Endothelial cell of umbilical vein (primary cell): ENCODE measurements at regions not wholly inside any gene's neighbourhood (a gene's known extent, or its start where the extent isn't known, plus 50 kb on each side); places are given as distances from the start of the nearest gene placed in this dataset.

Experiments
- BruUV-seq: library from RNA; stranded (reverse); fragments of 400-500 nt; replicated peaks from 2 replicates; lab custom pipeline; 2021; lab: Mats Ljungman, UMichigan
- CTCF ChIA-PET: fragments of 300-600, 350-600 bp; sonication (Branson Sonifier 250); formaldehyde crosslinking; loops from one replicate; lab custom pipeline; 2021; ENCODE audit warnings: antibody characterized with exemption, inconsistent platforms; lab: Charles Lee
- POLR2A ChIA-PET: fragments of 300-600, 350-600 bp; sonication (Branson Sonifier 250); formaldehyde crosslinking; loops from one replicate; lab custom pipeline; 2021; ENCODE audit warnings: antibody characterized with exemption, inconsistent platforms; lab: Charles Lee
- DNase-seq: peaks from one replicate; pipeline ENCODE4 v3.0.0-alpha.2; 2011; ENCODE audit warnings: low read depth, low spot score
- FAIRE-seq: peaks from 2 replicates; lab custom pipeline; 2011; peaks lifted over from hg19 to GRCh38; lab: Jason Lieb, UNC
- H2AFZ ChIP-seq: 2 replicates; pipeline ENCODE4 v1.6.0; 2012; ENCODE audit warnings: low read depth, low read length, control low read depth, inconsistent platforms
- H3K27ac ChIP-seq: 2 replicates; pipeline ENCODE4 v1.5.1; 2011; ENCODE audit warnings: low read depth, mild to moderate bottlenecking, control low read depth, low read length, moderate library complexity; ENCODE audit not compliant: insufficient read depth
- H3K27me3 ChIP-seq, 2 experiments: 2 replicates each; pipeline versions ENCODE4 v1.6.0 to v1.6.1; 2011; ENCODE audit warnings: low read length in 2 of 2, mixed read lengths in 1 of 2; ENCODE audit not compliant: control insufficient read depth in 2 of 2, insufficient read depth in 2 of 2
- H3K36me3 ChIP-seq, 2 experiments: 2 replicates in 1 of 2; 3 replicates in 1 of 2; pipeline ENCODE4 v1.5.1; 2011; ENCODE audit warnings: low read length in 2 of 2, mild to moderate bottlenecking in 1 of 2, moderate library complexity in 1 of 2; ENCODE audit not compliant: control insufficient read depth in 2 of 2, insufficient read depth in 2 of 2; ENCODE audit errors: extremely low read depth in 1 of 2
- H3K4me1 ChIP-seq: 3 replicates; pipeline ENCODE4 v1.5.1; 2011; ENCODE audit warnings: mild to moderate bottlenecking, low read length; ENCODE audit not compliant: control insufficient read depth, insufficient read depth; ENCODE audit errors: extremely low read depth
- H3K4me2 ChIP-seq: 2 replicates; pipeline ENCODE4 v1.6.1; 2011; ENCODE audit warnings: low read length, control low read depth, mixed read lengths; ENCODE audit not compliant: insufficient read depth
- H3K4me3 ChIP-seq, 3 experiments: fragments of 200-600 bp in 1 of 3; sonication (generic), shearing (Covaris generic) in 1 of 3; replicated peaks in 1 of 3; 2 replicates each; pipeline ENCODE4 v1.5.1; 2011 to 2016; ENCODE audit warnings: control low read depth in 3 of 3, low read length in 3 of 3, mild to moderate bottlenecking in 2 of 3, inconsistent platforms in 1 of 3, low read depth in 1 of 3, moderate library complexity in 1 of 3; ENCODE audit not compliant: insufficient read depth in 1 of 3
- H3K79me2 ChIP-seq: 2 replicates; pipeline ENCODE4 v1.6.0; 2012; ENCODE audit warnings: low read length, inconsistent platforms; ENCODE audit not compliant: control insufficient read depth, insufficient read depth
- H3K9ac ChIP-seq: replicated peaks from 2 replicates; pipeline ENCODE3; 2011; ENCODE audit warnings: low read length, control low read depth; ENCODE audit not compliant: insufficient read depth; ENCODE audit errors: extremely low read depth
- H3K9me1 ChIP-seq: replicated peaks from 3 replicates; pipeline ENCODE4 v1.6.0; 2011; ENCODE audit warnings: mild to moderate bottlenecking, low read length; ENCODE audit not compliant: control insufficient read depth, insufficient read depth; ENCODE audit errors: extremely low read depth
- H3K9me3 ChIP-seq: replicated peaks from 2 replicates; pipeline ENCODE4 v1.5.1; 2012; ENCODE audit warnings: low read length, inconsistent platforms; ENCODE audit not compliant: control insufficient read depth, insufficient read depth
- H4K20me1 ChIP-seq: replicated peaks from 2 replicates; pipeline ENCODE3; 2011; ENCODE audit warnings: mild to moderate bottlenecking, low read length; ENCODE audit not compliant: control insufficient read depth, insufficient read depth; ENCODE audit errors: extremely low read depth
- CTCF ChIP-seq, 2 donors: IDR thresholded peaks; 1 replicate in 1 of 2; 2 replicates in 1 of 2; pipeline ENCODE4 v1.5.1; 2011; ENCODE audit warnings: low read length in 2 of 2, mild to moderate bottlenecking in 2 of 2, moderate library complexity in 2 of 2, control low read depth in 1 of 2, inconsistent platforms in 1 of 2, low read depth in 1 of 2; ENCODE audit not compliant: insufficient read depth in 1 of 2; ENCODE audit errors: extremely low read depth in 1 of 2
- EZH2 ChIP-seq: IDR thresholded peaks from 2 replicates; pipeline ENCODE4 v1.6.1; 2012; ENCODE audit warnings: borderline replicate concordance, low read depth, mild to moderate bottlenecking, moderate library complexity, low read length, inconsistent platforms; ENCODE audit not compliant: severe bottlenecking
- FOS ChIP-seq: IDR thresholded peaks from 2 replicates; pipeline ENCODE4 v1.6.1; 2011; ENCODE audit warnings: mild to moderate bottlenecking, low read length, moderate library complexity, borderline replicate concordance; ENCODE audit not compliant: insufficient read depth
- GATA2 ChIP-seq: IDR thresholded peaks from 2 replicates; pipeline ENCODE4 v1.7.0; 2011; ENCODE audit warnings: low read depth, mild to moderate bottlenecking, moderate library complexity, mixed read lengths, low read length; ENCODE audit not compliant: insufficient read length, insufficient read depth
- JUN ChIP-seq: IDR thresholded peaks from 2 replicates; pipeline ENCODE4 v1.6.1; 2011; ENCODE audit warnings: borderline replicate concordance, low read depth; ENCODE audit not compliant: insufficient read length, insufficient read depth
- MYC ChIP-seq: IDR thresholded peaks from one replicate; pipeline ENCODE4 v1.6.1; 2011; ENCODE audit warnings: mild to moderate bottlenecking, low read depth, low read length
- POLR2A ChIP-seq: IDR thresholded peaks from 2 replicates; pipeline ENCODE4 v1.6.1; 2012; ENCODE audit warnings: low read depth, mild to moderate bottlenecking, control low read depth, low read length
- POLR2AphosphoS5 ChIP-seq: IDR thresholded peaks from 2 replicates; pipeline ENCODE4 v1.6.1; 2012; ENCODE audit warnings: low read depth, mild to moderate bottlenecking, control low read depth, low read length, moderate library complexity; ENCODE audit not compliant: insufficient read depth
- dilution Hi-C: fragments of 300-500 bp; cut with MboI; formaldehyde crosslinking; loops from one replicate; pipeline ENCODE4 v1.15.0; 2019; ENCODE audit warnings: low sequenced_read_pairs; ENCODE audit not compliant: extremely low pct_ligation_motif_present
- intact Hi-C: fragments of 100-400 bp; cut with micrococcal nuclease; formaldehyde crosslinking; loops from one replicate; pipeline ENCODE4 v1.10.0; 2022
- TF ChIP-seq, protein P1 (sequence below): IDR thresholded peaks from 2 replicates; pipeline ENCODE4 v1.6.1; 2011; ENCODE audit not compliant: insufficient read depth, insufficient read length

DNA sequence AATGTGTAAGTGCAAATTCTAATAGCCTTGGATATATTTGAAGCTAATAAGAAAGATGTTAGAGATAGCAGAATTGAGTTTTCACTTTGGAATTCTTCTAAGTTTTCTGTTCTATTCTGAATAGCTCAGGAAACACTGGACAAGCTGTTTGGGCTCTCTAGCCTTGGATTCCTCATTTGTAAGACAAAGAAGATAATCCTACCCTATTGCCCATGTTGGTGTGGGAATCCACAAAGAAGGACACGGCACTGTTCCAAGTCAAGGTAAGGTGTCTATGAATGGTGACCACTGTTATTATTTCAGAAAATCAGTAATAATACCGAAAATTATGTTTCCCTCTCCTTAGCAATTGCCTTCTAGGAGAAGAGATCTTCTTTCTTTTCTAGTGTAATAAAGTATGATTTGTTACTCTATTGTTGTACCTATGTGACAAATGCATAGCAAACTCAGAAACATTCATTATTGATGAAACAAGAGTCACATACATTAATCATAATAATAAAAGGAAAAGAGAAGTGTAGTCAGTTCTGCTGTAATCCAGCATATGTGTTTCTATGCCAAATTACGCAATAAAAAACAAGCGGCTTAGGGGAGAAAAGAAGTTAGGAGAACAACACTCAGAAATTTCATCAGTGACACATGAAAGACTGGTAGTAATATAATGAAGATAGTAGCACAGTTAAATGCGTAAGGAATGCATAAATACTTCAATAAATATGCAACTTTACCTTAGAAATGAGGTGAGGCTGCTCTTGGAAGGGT lies 1012.3 kb upstream of the PHF14 start:
- H4K20me1 ChIP-seq: no peaks in the 10 kb centered on the region
- TF ChIP-seq POLR2A (no peak), POLR2AphosphoS5 (no peak), MYC (no peak), FOS (no peak), GATA2 (no peak), CTCF (IDR thresholded peaks at IDR 0.05; ENCODE audit: extremely low read depth in 1 of 2, insufficient read depth in 1 of 2, low read depth in 1 of 2, low read length in 2 of 2) (no peak), EZH2 (no peak), JUN (no peak)
- TF ChIP-seq, protein P1, sequence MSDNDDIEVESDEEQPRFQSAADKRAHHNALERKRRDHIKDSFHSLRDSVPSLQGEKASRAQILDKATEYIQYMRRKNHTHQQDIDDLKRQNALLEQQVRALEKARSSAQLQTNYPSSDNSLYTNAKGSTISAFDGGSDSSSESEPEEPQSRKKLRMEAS: no peak
- no peaks in the 10 kb centered on the region for H3K9me1 ChIP-seq
- BruUV-seq: no TSS peak
- no peak overlapping the region for H3K27ac ChIP-seq
- no peak overlapping the region for H3K4me2 ChIP-seq
- dilution Hi-C loops (no loop called here), intact Hi-C loops (no loop called here)
- no peak overlapping the region for H2AFZ ChIP-seq
- H3K4me3 ChIP-seq: no peak overlapping the region
- H3K27me3 ChIP-seq: no peaks in the 10 kb centered on the region
- H3K4me1 ChIP-seq: no peaks in the 10 kb centered on the region
- no peaks in the 10 kb centered on the region for H3K36me3 ChIP-seq
- DNase-seq (no peak), FAIRE-seq (no peak)
- H3K9ac ChIP-seq: no peak overlapping the region
- CTCF ChIA-PET: no interaction called here
- no peaks in the 10 kb centered on the region for H3K79me2 ChIP-seq
- POLR2A ChIA-PET: no interaction called here
- no peaks in the 10 kb centered on the region for H3K9me3 ChIP-seq
